ENCODE measurements at regions not wholly inside any gene's neighbourhood (a gene's known extent, or its start where the extent isn't known, plus 50 kb on each side); places are given as distances from the start of the nearest gene placed in this dataset.

- Histone ChIP-seq H3K4me3 (ENCODE audit: low read length in 2 of 2) (no peak overlapping the region), H3K27me3 (ENCODE audit: control insufficient read depth in 1 of 2, insufficient read depth in 2 of 2, low read length in 2 of 2) (peaks cover 0 to 2% of the 10 kb centered on the region in 2 donors), H3K9ac (ENCODE audit: low read length in 2 of 2) (no peak overlapping the region), H3K9me3 (ENCODE audit: control insufficient read depth in 2 of 2, low read length in 2 of 2) (no peaks in the 10 kb centered on the region), H3K4me1 (ENCODE audit: control insufficient read depth, insufficient read depth, low read length) (no peaks in the 10 kb centered on the region), H3K27ac (ENCODE audit: low read length) (no peak overlapping the region), H3K36me3 (ENCODE audit: control insufficient read depth in 2 of 2, insufficient read depth in 2 of 2, low read length in 2 of 2) (no peaks in the 10 kb centered on the region)
Measured at GRCh38 chr16:6131526-6132050, 1034.0 kb upstream of the EEF2KMT start.

- Histone ChIP-seq H3K27ac (ENCODE audit: low read length) (no peak overlapping the region), H3K4me1 (ENCODE audit: control insufficient read depth, insufficient read depth, low read length) (no peaks in the 10 kb centered on the region), H3K4me3 (ENCODE audit: low read length in 2 of 2) (no peak overlapping the region), H3K36me3 (ENCODE audit: control insufficient read depth in 2 of 2, insufficient read depth in 2 of 2, low read length in 2 of 2) (no peaks in the 10 kb centered on the region), H3K9me3 (ENCODE audit: control insufficient read depth in 2 of 2, low read length in 2 of 2) (peaks cover 0 to 4% of the 10 kb centered on the region in 2 donors), H3K9ac (ENCODE audit: low read length in 2 of 2) (no peak overlapping the region), H3K27me3 (ENCODE audit: control insufficient read depth in 1 of 2, insufficient read depth in 2 of 2, low read length in 2 of 2) (no peaks in the 10 kb centered on the region)
Measured at GRCh38 chr16:6125483-6126259, 1028.1 kb upstream of the EEF2KMT start.

DNA sequence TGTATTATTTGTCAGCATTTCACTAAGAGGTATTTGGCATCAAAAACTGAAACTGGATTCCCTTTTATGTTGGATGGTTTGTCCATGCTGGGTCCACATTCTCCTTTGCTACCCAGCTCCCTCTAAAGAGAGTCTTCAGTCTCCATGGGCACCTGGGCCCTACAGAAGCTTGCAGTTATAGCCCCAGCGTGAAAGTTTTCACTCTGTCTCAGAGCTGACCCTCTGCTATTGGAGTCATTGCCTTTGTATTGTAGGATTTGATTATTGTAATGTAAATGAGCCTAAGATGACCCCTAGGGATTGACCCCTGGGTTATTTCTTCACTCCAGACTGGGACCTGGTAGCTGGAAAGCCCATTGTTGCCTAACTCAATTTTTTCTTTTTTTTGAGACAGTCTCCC, 1026.5 kb upstream of the EEF2KMT start:
- Histone ChIP-seq H3K4me1 (ENCODE audit: control insufficient read depth, insufficient read depth, low read length) (no peaks in the 10 kb centered on the region), H3K27ac (ENCODE audit: low read length) (no peak overlapping the region), H3K27me3 (ENCODE audit: control insufficient read depth in 1 of 2, insufficient read depth in 2 of 2, low read length in 2 of 2) (no peaks in the 10 kb centered on the region), H3K4me3 (ENCODE audit: low read length in 2 of 2) (no peak overlapping the region), H3K9me3 (ENCODE audit: control insufficient read depth in 2 of 2, low read length in 2 of 2) (peaks cover 0 to 4% of the 10 kb centered on the region in 2 donors), H3K36me3 (ENCODE audit: control insufficient read depth in 2 of 2, insufficient read depth in 2 of 2, low read length in 2 of 2) (no peaks in the 10 kb centered on the region), H3K9ac (ENCODE audit: low read length in 2 of 2) (no peak overlapping the region)

DNA sequence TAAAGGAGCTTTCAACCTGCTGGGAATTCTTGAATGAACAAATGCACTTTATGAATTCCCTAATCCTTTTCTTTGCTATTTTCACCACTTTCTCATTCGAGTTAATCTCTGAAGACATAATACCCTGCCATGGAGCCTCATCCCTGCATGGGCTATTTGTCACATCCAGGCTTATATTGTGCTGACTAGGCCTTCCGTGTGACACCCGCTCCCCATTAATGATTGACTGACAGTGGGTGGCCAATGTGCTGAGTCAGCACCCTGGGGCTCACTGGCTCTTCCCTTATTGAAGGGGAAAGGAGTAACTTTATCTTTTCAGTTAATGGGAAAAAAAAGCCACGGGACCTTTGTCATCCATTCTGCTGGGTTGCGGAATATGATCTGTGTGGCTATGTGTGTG, 1024.8 kb upstream of the EEF2KMT start:
- no peak overlapping the region for H3K4me3 ChIP-seq (ENCODE audit: low read length in 2 of 2)

GRCh38 chr16:6114691-6115090, 1017.1 kb upstream of the EEF2KMT start:
- Histone ChIP-seq H3K27ac (ENCODE audit: low read length) (no peak overlapping the region), H3K4me3 (ENCODE audit: low read length in 2 of 2) (no peak overlapping the region), H3K27me3 (ENCODE audit: control insufficient read depth in 1 of 2, insufficient read depth in 2 of 2, low read length in 2 of 2) (no peaks in the 10 kb centered on the region), H3K9me3 (ENCODE audit: control insufficient read depth in 2 of 2, low read length in 2 of 2) (peaks cover 0 to 3% of the 10 kb centered on the region in 2 donors), H3K9ac (ENCODE audit: low read length in 2 of 2) (no peak overlapping the region), H3K36me3 (ENCODE audit: control insufficient read depth in 2 of 2, insufficient read depth in 2 of 2, low read length in 2 of 2) (no peaks in the 10 kb centered on the region), H3K4me1 (ENCODE audit: control insufficient read depth, insufficient read depth, low read length) (no peaks in the 10 kb centered on the region)

More for the DNA sequence above, 1024.8 kb upstream of the EEF2KMT start:
- Histone ChIP-seq H3K9ac (ENCODE audit: low read length in 2 of 2) (no peak overlapping the region), H3K27me3 (ENCODE audit: control insufficient read depth in 1 of 2, insufficient read depth in 2 of 2, low read length in 2 of 2) (no peaks in the 10 kb centered on the region), H3K4me1 (ENCODE audit: control insufficient read depth, insufficient read depth, low read length) (no peaks in the 10 kb centered on the region), H3K9me3 (ENCODE audit: control insufficient read depth in 2 of 2, low read length in 2 of 2) (peaks cover under 1 to 4% of the 10 kb centered on the region in 2 donors), H3K27ac (ENCODE audit: low read length) (no peak overlapping the region), H3K36me3 (ENCODE audit: control insufficient read depth in 2 of 2, insufficient read depth in 2 of 2, low read length in 2 of 2) (no peaks in the 10 kb centered on the region)

- no peak overlapping the region for H3K27ac ChIP-seq (ENCODE audit: low read length)
- peaks cover 0 to 3% of the 10 kb centered on the region in 2 donors for H3K9me3 ChIP-seq (ENCODE audit: control insufficient read depth in 2 of 2, low read length in 2 of 2)
- no peak overlapping the region for H3K9ac ChIP-seq (ENCODE audit: low read length in 2 of 2)
- H3K27me3 ChIP-seq (ENCODE audit: control insufficient read depth in 1 of 2, insufficient read depth in 2 of 2, low read length in 2 of 2), result no peaks in the 10 kb centered on the region
- no peak overlapping the region for H3K4me3 ChIP-seq (ENCODE audit: low read length in 2 of 2)
- no peaks in the 10 kb centered on the region for H3K36me3 ChIP-seq (ENCODE audit: control insufficient read depth in 2 of 2, insufficient read depth in 2 of 2, low read length in 2 of 2)
- H3K4me1 ChIP-seq (ENCODE audit: control insufficient read depth, insufficient read depth, low read length), result no peaks in the 10 kb centered on the region
Measured at GRCh38 chr16:6113749-6114148, 1016.2 kb upstream of the EEF2KMT start.

DNA sequence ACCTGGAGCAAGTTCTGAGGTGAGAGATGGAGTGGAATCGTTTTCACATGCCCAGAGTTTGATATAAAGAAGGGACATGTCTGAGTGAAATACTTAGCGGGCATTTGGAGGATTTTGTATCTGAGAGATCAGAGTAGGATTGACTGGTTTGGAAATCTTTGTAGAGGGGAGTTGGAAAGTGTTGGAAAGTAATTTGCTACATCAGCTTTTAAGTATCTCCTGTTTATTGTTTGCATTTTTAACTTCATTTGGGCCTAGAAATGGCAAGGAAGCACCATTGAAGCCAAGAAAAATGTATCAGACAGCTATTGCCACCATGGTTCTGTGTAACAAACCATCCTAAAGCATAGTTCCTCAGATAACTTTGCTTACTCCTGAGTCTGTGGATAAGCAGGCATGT, 1015.1 kb upstream of the EEF2KMT start:
- Histone ChIP-seq H3K4me3 (ENCODE audit: low read length in 2 of 2) (no peak overlapping the region), H3K9ac (ENCODE audit: low read length in 2 of 2) (no peak overlapping the region), H3K9me3 (ENCODE audit: control insufficient read depth in 2 of 2, low read length in 2 of 2) (peaks cover 0 to 3% of the 10 kb centered on the region in 2 donors), H3K4me1 (ENCODE audit: control insufficient read depth, insufficient read depth, low read length) (no peaks in the 10 kb centered on the region), H3K27ac (ENCODE audit: low read length) (no peak overlapping the region), H3K27me3 (ENCODE audit: control insufficient read depth in 1 of 2, insufficient read depth in 2 of 2, low read length in 2 of 2) (no peaks in the 10 kb centered on the region), H3K36me3 (ENCODE audit: control insufficient read depth in 2 of 2, insufficient read depth in 2 of 2, low read length in 2 of 2) (no peaks in the 10 kb centered on the region)

DNA sequence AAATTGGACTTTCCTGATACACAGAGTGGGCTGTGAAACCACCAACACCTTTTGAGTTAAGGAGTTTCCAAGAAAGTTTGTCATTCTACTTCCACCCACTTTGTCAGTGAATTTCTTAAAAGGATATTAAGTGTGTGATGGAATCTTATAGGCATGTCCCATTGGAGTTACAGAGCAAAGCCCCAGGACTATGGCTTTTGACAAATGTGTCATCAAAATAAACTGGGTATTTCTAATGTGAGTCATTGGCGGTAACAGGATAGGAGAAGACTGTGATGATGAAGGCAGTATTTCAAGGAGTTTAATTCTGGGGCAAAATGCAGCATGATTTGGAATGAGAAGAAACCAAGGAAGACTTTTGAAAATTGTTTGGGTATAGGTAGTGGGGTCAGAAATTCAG, 1013.8 kb upstream of the EEF2KMT start:
- no peak overlapping the region for H3K9ac ChIP-seq (ENCODE audit: low read length in 2 of 2)
- H3K4me3 ChIP-seq (ENCODE audit: low read length in 2 of 2), result no peak overlapping the region

DNA sequence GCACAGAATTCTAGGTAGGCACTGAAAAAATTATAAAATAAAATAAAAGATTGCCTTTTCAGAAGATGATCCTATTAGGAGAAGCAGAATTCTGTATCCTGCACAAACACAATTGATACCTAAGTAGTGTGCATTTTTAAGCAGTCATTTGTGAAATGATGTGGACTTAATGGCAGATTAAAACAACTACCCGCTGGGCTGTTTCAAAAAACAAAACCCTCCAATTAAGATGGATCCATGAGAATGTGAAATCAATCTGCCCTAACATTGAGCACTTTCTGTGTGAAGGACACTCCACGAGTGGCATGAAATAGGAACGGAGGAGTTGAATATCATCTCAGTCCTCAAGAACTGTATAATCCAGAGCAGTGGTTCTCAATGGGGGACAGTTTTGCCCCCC, 1012.8 kb upstream of the EEF2KMT start:
- no peak overlapping the region for H3K27ac ChIP-seq (ENCODE audit: low read length)
- no peak overlapping the region for H3K4me3 ChIP-seq (ENCODE audit: low read length in 2 of 2)
- H3K36me3 ChIP-seq (ENCODE audit: control insufficient read depth in 2 of 2, insufficient read depth in 2 of 2, low read length in 2 of 2), result no peaks in the 10 kb centered on the region
- no peak overlapping the region for H3K9ac ChIP-seq (ENCODE audit: low read length in 2 of 2)
- no peaks in the 10 kb centered on the region for H3K4me1 ChIP-seq (ENCODE audit: control insufficient read depth, insufficient read depth, low read length)
- H3K9me3 ChIP-seq (ENCODE audit: control insufficient read depth in 2 of 2, low read length in 2 of 2), result no peaks in the 10 kb centered on the region
- H3K27me3 ChIP-seq (ENCODE audit: control insufficient read depth in 1 of 2, insufficient read depth in 2 of 2, low read length in 2 of 2), result no peaks in the 10 kb centered on the region

More for the DNA sequence above, 1013.8 kb upstream of the EEF2KMT start:
- Histone ChIP-seq H3K36me3 (ENCODE audit: control insufficient read depth in 2 of 2, insufficient read depth in 2 of 2, low read length in 2 of 2) (no peaks in the 10 kb centered on the region), H3K27ac (ENCODE audit: low read length) (no peak overlapping the region), H3K27me3 (ENCODE audit: control insufficient read depth in 1 of 2, insufficient read depth in 2 of 2, low read length in 2 of 2) (no peaks in the 10 kb centered on the region), H3K9me3 (ENCODE audit: control insufficient read depth in 2 of 2, low read length in 2 of 2) (no peaks in the 10 kb centered on the region), H3K4me1 (ENCODE audit: control insufficient read depth, insufficient read depth, low read length) (no peaks in the 10 kb centered on the region)

DNA sequence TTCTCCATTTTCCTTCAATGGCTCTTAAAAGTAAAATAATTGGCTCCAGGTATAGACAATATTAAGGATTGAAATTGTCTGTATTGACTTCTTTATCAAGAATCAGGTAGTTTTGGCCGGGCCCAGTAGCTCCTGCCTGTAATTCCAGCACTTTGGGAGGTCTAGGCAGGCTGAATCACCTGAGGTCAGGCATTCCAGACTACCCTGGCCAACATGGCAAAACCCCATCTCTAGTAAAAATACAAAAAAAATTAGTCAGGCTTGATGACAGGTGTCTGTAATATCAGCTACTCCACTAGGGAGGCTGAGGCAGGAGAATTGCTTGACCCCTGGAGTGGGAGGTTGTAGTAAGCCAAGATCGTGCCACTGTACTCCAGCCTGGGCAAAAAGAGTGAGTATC, 1008.5 kb upstream of the EEF2KMT start:
- no peak overlapping the region for H3K27ac ChIP-seq (ENCODE audit: low read length)
- peaks cover 0 to 6% of the 10 kb centered on the region in 2 donors for H3K9me3 ChIP-seq (ENCODE audit: control insufficient read depth in 2 of 2, low read length in 2 of 2)
- H3K36me3 ChIP-seq (ENCODE audit: control insufficient read depth in 2 of 2, insufficient read depth in 2 of 2, low read length in 2 of 2), result no peaks in the 10 kb centered on the region
- H3K9ac ChIP-seq (ENCODE audit: low read length in 2 of 2), result no peak overlapping the region
- H3K4me3 ChIP-seq (ENCODE audit: low read length in 2 of 2), result no peak overlapping the region
- no peaks in the 10 kb centered on the region for H3K27me3 ChIP-seq (ENCODE audit: control insufficient read depth in 1 of 2, insufficient read depth in 2 of 2, low read length in 2 of 2)
- H3K4me1 ChIP-seq (ENCODE audit: control insufficient read depth, insufficient read depth, low read length), result no peaks in the 10 kb centered on the region

- peaks cover 0 to 6% of the 10 kb centered on the region in 2 donors for H3K9me3 ChIP-seq (ENCODE audit: control insufficient read depth in 2 of 2, low read length in 2 of 2)
- H3K9ac ChIP-seq (ENCODE audit: low read length in 2 of 2), result no peak overlapping the region
- no peak overlapping the region for H3K27ac ChIP-seq (ENCODE audit: low read length)
- H3K36me3 ChIP-seq (ENCODE audit: control insufficient read depth in 2 of 2, insufficient read depth in 2 of 2, low read length in 2 of 2), result no peaks in the 10 kb centered on the region
- no peak overlapping the region for H3K4me3 ChIP-seq (ENCODE audit: low read length in 2 of 2)
- no peaks in the 10 kb centered on the region for H3K27me3 ChIP-seq (ENCODE audit: control insufficient read depth in 1 of 2, insufficient read depth in 2 of 2, low read length in 2 of 2)
- H3K4me1 ChIP-seq (ENCODE audit: control insufficient read depth, insufficient read depth, low read length), result no peaks in the 10 kb centered on the region
Measured at GRCh38 chr16:6105115-6105514, 1007.5 kb upstream of the EEF2KMT start.
